Activated naive CD8-positive, alpha-beta T cell treated with anti-CD3 and anti-CD28 coated beads, Interleukin-2, amount 10 ng/mL, durations not matched to agents 7 days and 5 days (primary cell): ENCODE measurements at regions not wholly inside any gene's neighbourhood (a gene's known extent, or its start where the extent isn't known, plus 50 kb on each side); places are given as distances from the start of the nearest gene placed in this dataset.

Source experiments
- ATAC-seq: fragments of 150-1000 bp; cut with Tn5 transposase; one replicate; pipeline ENCODE4 v1.10.0; 2021; ENCODE audit warnings: low read depth, moderate library complexity
- POLR2A ChIA-PET: fragments of 350-600 bp; sonication (Branson Sonifier 250); formaldehyde crosslinking; loops from one replicate; lab custom pipeline; 2021; ENCODE audit warnings: antibody characterized with exemption; lab: Charles Lee
- DNase-seq: peaks from one replicate; pipeline ENCODE4 v3.0.0; 2021
- H3K27ac Mint-ChIP-seq: one replicate; pipeline ENCODE4 v1.8.0; 2022; ENCODE audit warnings: mild to moderate bottlenecking, mixed read lengths
- H3K27me3 Mint-ChIP-seq: one replicate; pipeline ENCODE4 v1.8.0; 2022; ENCODE audit warnings: mild to moderate bottlenecking, moderate library complexity, mixed read lengths
- H3K36me3 Mint-ChIP-seq: one replicate; pipeline ENCODE4 v1.8.0; 2021; ENCODE audit warnings: mild to moderate bottlenecking, mixed read lengths
- H3K4me1 Mint-ChIP-seq: one replicate; pipeline ENCODE4 v1.8.0; 2021; ENCODE audit warnings: mixed read lengths
- H3K4me3 Mint-ChIP-seq: one replicate; pipeline ENCODE4 v1.8.0; 2022; ENCODE audit warnings: mild to moderate bottlenecking, moderate library complexity, mixed read lengths
- H3K9me3 Mint-ChIP-seq: one replicate; pipeline ENCODE4 v1.8.0; 2021; ENCODE audit warnings: mixed read lengths

- Mint-ChIP-seq H3K27ac (no peak overlapping the region), H3K4me1 (no peaks in the 10 kb centered on the region), H3K9me3 (peaks cover 20% of the 10 kb centered on the region), H3K36me3 (peaks cover 2% of the 10 kb centered on the region), H3K4me3 (no peak overlapping the region), H3K27me3 (no peaks in the 10 kb centered on the region)
- no peak for DNase-seq
- POLR2A ChIA-PET = no interaction called here
- no peak for ATAC-seq
These were observed 854.3 kb upstream of the SALL3 start for GRCh38 chr18:78125206-78125896.

GRCh38 chr18:78126106-78126505 is 853.5 kb upstream of the SALL3 start:
- H3K4me1 Mint-ChIP-seq = no peaks in the 10 kb centered on the region
- no peak overlapping the region for H3K4me3 Mint-ChIP-seq
- ATAC-seq (no peak), DNase-seq (no peak)
- POLR2A ChIA-PET = no interaction called here
- H3K9me3 Mint-ChIP-seq = peaks cover 17% of the 10 kb centered on the region
- H3K27me3 Mint-ChIP-seq = no peaks in the 10 kb centered on the region
- no peak overlapping the region for H3K27ac Mint-ChIP-seq
- H3K36me3 Mint-ChIP-seq = peaks cover 2% of the 10 kb centered on the region

DNA sequence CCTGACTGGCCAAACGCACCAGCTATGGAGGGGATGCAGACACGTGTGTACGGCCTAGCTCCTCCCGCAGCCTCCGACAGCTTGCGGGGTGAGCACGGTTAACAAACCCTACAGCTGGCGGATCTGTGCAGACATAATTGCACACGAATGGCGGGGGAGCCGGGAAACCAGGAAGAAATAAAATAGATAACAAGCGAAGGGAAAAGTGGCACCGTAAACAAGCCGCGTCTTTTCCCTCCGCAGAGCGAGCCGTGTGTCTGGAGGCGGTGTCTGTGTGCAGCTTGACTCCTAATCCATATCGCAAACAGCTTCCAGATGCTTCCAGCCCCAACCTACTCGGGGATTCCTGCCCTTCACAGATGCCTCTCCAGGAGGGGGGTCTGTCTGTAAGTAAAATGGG is 853.1 kb upstream of the SALL3 start:
- Mint-ChIP-seq H3K9me3 (peaks cover 16% of the 10 kb centered on the region), H3K4me3 (no peak overlapping the region)
- ATAC-seq = no peak

GRCh38 chr18:78127041-78127440 is 852.6 kb upstream of the SALL3 start:
- Mint-ChIP-seq H3K27ac (no peak overlapping the region), H3K9me3 (peaks cover 16% of the 10 kb centered on the region), H3K36me3 (peaks cover 2% of the 10 kb centered on the region), H3K4me1 (no peaks in the 10 kb centered on the region), H3K4me3 (no peak overlapping the region), H3K27me3 (no peaks in the 10 kb centered on the region)
- no peak for DNase-seq
- POLR2A ChIA-PET = no interaction called here
- ATAC-seq = no peak

More for the DNA sequence above, 853.1 kb upstream of the SALL3 start:
- POLR2A ChIA-PET = no interaction called here
- no peak for DNase-seq
- no peak overlapping the region for H3K27ac Mint-ChIP-seq
- peaks cover 2% of the 10 kb centered on the region for H3K36me3 Mint-ChIP-seq
- H3K27me3 Mint-ChIP-seq = no peaks in the 10 kb centered on the region
- no peaks in the 10 kb centered on the region for H3K4me1 Mint-ChIP-seq

DNA sequence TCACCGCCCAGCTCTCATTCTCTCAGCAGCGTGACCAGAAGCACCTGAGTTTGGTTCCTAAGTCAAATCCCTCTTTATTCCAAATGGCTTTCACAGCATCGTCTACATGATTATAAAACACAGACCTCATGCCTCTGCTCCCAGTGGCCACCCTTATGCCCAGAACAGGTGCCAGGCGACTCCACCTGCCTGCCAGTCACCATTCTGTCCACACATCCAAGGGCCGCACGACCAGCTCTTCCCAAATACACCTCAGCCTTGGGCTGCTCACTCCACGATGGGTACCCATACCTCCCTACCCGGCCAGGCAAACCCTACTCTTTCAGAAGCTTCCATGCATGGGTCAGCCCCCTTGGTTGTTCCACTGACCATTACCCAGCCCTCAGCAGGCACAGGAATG is 851.6 kb upstream of the SALL3 start:
- H3K36me3 Mint-ChIP-seq = peaks cover 2% of the 10 kb centered on the region
- ATAC-seq = no peak

GRCh38 chr18:78129260-78129659 is 850.4 kb upstream of the SALL3 start:
- Mint-ChIP-seq H3K36me3 (peaks cover 2% of the 10 kb centered on the region), H3K27me3 (no peaks in the 10 kb centered on the region), H3K4me3 (no peak overlapping the region), H3K9me3 (peaks cover 16% of the 10 kb centered on the region), H3K4me1 (no peaks in the 10 kb centered on the region), H3K27ac (no peak overlapping the region)
- POLR2A ChIA-PET = no interaction called here
- no peak for ATAC-seq
- no peak for DNase-seq

More for the DNA sequence above, 851.6 kb upstream of the SALL3 start:
- Mint-ChIP-seq H3K27ac (no peak overlapping the region), H3K27me3 (no peaks in the 10 kb centered on the region), H3K9me3 (peaks cover 16% of the 10 kb centered on the region), H3K4me1 (no peaks in the 10 kb centered on the region), H3K4me3 (no peak overlapping the region)
- POLR2A ChIA-PET = no interaction called here
- no peak for DNase-seq

DNA sequence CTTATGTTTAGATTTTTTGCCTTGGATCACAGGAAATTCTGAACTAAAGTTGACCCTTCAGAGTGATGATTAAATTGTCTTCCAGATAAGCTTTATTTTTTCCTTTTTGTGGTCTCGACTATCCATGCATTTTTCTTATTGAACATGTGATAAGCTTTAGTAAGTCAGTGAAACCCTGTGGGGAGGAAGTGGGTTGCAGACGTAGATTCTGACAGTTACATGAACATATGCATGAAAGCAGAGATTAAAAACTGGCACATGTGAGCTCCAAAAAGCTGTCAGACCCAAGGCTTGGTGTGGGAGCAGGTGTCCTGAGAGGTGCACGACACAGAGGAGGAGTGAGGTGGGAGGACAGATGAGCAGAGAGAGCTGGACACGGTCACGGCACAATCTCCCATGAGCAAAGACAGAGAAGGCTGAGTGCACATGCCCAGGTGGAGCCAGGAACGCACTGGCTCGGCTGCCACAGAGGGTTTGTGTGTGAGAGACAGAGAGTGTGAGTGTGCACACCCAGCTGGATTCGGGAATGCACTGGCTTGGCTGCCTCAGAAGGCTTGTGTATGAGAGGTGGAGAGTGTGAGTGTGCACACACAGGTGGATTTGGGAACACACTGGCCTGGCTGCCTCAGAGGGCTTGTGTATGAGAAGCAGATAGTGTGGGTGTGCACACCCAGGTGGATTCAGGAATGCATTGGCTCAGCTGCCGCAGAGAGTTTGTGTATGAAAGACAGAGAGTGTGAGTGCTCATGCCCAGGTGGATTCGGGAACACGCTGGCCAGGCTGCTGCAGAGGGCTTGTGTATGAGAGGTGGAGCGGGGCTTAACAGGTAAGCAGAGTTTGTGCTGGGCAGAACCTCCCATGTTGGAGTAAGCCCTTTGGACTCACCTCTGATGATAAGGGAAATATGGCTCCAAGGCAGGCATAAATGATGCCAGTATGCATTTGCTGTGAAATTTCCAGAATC is 849.1 kb upstream of the SALL3 start:
- Mint-ChIP-seq H3K4me1 (no peaks in the 10 kb centered on the region), H3K4me3 (no peak overlapping the region), H3K36me3 (peaks cover 2% of the 10 kb centered on the region), H3K27ac (no peak overlapping the region), H3K9me3 (peaks cover 14% of the 10 kb centered on the region), H3K27me3 (no peaks in the 10 kb centered on the region)
- POLR2A ChIA-PET = no interaction called here
- DNase-seq (no peak), ATAC-seq (no peak)

DNA sequence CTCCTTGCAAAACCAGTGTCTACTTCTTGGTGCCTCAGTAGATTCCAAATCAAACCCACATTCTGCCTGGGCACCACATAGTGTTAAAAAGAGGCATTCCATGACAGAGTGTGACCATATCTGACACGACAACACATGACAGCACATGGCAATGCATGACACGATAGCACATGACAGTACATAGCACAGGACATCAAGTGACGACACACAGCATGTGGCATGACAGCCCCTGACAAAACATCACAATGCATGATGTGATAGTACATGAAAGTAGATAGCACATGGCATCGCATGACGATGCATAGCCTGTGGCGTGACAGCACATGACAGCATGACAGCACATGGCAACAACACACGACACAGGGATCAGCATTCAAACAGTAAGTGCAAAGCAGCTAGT is 845.9 kb upstream of the SALL3 start:
- no peaks in the 10 kb centered on the region for H3K27me3 Mint-ChIP-seq
- no peaks in the 10 kb centered on the region for H3K9me3 Mint-ChIP-seq
- no peak overlapping the region for H3K27ac Mint-ChIP-seq
- ATAC-seq (no peak), DNase-seq (no peak)
- H3K4me3 Mint-ChIP-seq = no peak overlapping the region
- no peaks in the 10 kb centered on the region for H3K4me1 Mint-ChIP-seq
- no peaks in the 10 kb centered on the region for H3K36me3 Mint-ChIP-seq
- POLR2A ChIA-PET = no interaction called here

GRCh38 chr18:78136986-78137385 is 842.6 kb upstream of the SALL3 start:
- H3K36me3 Mint-ChIP-seq = no peaks in the 10 kb centered on the region
- H3K27ac Mint-ChIP-seq = no peak overlapping the region
- DNase-seq (no peak), ATAC-seq (no peak)
- no peak overlapping the region for H3K4me3 Mint-ChIP-seq
- no peaks in the 10 kb centered on the region for H3K27me3 Mint-ChIP-seq
- H3K4me1 Mint-ChIP-seq = no peaks in the 10 kb centered on the region
- POLR2A ChIA-PET = no interaction called here
- no peaks in the 10 kb centered on the region for H3K9me3 Mint-ChIP-seq

DNA sequence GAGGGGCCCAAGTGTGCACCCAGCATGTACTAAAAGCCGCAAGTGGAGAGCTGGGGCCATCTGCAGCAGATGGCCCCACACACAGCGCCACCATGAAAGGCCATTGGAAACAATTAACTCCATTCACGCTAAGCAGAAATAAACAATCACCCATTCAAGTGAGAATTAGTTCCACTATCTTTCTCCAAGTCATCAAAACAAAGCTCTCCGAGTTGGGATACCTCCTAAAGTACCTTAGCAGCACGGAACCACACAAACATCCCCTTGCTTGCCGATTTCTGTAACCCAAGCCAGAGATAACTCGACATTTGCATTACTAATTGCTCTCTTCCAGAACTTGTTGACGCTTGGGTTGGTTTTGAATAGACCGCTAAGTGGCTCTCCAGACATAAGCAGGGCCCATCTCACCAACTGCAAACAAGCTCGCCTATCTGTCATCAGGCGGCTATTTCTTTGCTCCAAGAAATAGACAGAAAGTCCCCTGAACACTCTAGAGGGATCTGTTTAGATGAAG is 840.6 kb upstream of the SALL3 start:
- POLR2A ChIA-PET = no interaction called here
- Mint-ChIP-seq H3K9me3 (no peaks in the 10 kb centered on the region), H3K4me1 (no peaks in the 10 kb centered on the region), H3K27ac (no peak overlapping the region), H3K36me3 (no peaks in the 10 kb centered on the region), H3K27me3 (no peaks in the 10 kb centered on the region), H3K4me3 (no peak overlapping the region)
- DNase-seq (no peak), ATAC-seq (no peak)

- no peaks in the 10 kb centered on the region for H3K36me3 Mint-ChIP-seq
- H3K9me3 Mint-ChIP-seq = no peaks in the 10 kb centered on the region
- POLR2A ChIA-PET = no interaction called here
- no peak for DNase-seq
- H3K27me3 Mint-ChIP-seq = no peaks in the 10 kb centered on the region
- no peak for ATAC-seq
- H3K4me3 Mint-ChIP-seq = no peak overlapping the region
- H3K4me1 Mint-ChIP-seq = no peaks in the 10 kb centered on the region
- no peak overlapping the region for H3K27ac Mint-ChIP-seq
These were observed 839.3 kb upstream of the SALL3 start for GRCh38 chr18:78140294-78140693.

DNA sequence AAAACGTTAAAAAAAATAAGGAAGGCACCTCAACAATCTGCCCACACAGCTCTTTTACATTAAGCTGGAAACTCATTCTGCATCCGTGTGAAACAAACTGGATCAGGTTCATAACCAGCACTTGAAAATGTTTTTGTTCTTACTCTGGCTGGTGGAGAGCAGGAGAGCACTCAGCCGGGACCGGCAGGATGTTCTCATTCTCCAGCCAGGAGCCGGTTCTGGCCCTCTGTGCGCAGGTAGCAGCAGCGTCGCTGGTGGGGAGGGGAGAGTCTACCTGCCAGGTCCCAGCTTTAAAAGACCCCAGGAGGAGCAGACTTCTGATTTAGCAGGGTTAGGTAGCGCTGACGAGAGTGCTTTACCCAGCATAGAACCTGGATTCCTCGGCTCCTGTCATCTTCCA is 834.9 kb upstream of the SALL3 start:
- DNase-seq = no peak
- H3K27ac Mint-ChIP-seq = no peak overlapping the region
- H3K36me3 Mint-ChIP-seq = no peaks in the 10 kb centered on the region
- POLR2A ChIA-PET = no interaction called here
- H3K4me3 Mint-ChIP-seq = no peak overlapping the region
- no peaks in the 10 kb centered on the region for H3K9me3 Mint-ChIP-seq
- no peak for ATAC-seq
- H3K27me3 Mint-ChIP-seq = no peaks in the 10 kb centered on the region
- H3K4me1 Mint-ChIP-seq = no peaks in the 10 kb centered on the region

- ATAC-seq (no peak), DNase-seq (no peak)
- H3K4me3 Mint-ChIP-seq = no peak overlapping the region
- H3K27ac Mint-ChIP-seq = no peak overlapping the region
- H3K4me1 Mint-ChIP-seq = no peaks in the 10 kb centered on the region
- H3K9me3 Mint-ChIP-seq = no peaks in the 10 kb centered on the region
- no peaks in the 10 kb centered on the region for H3K36me3 Mint-ChIP-seq
- H3K27me3 Mint-ChIP-seq = no peaks in the 10 kb centered on the region
- POLR2A ChIA-PET = no interaction called here
These were observed 834.5 kb upstream of the SALL3 start for GRCh38 chr18:78145096-78145495.
